Osteoblast (primary cell): ENCODE measurements at regions not wholly inside any gene's neighbourhood (a gene's known extent, or its start where the extent isn't known, plus 50 kb on each side); places are given as distances from the start of the nearest gene placed in this dataset.

Source experiments
- DNase-seq: peaks from one replicate; pipeline ENCODE4 v3.0.0; 2011; ENCODE audit warnings: low spot score, mixed read lengths; ENCODE audit not compliant: insufficient read length; ENCODE audit errors: missing footprints
- H2AFZ ChIP-seq: 2 replicates; pipeline ENCODE4 v1.6.0; 2011; ENCODE audit warnings: mild to moderate bottlenecking, low read length
- H3K27ac ChIP-seq: 2 replicates; pipeline ENCODE4 v1.5.1; 2011; ENCODE audit warnings: mild to moderate bottlenecking, low read depth, low read length, moderate library complexity
- H3K27me3 ChIP-seq: 2 replicates; pipeline ENCODE4 v1.6.0; 2012; ENCODE audit warnings: mild to moderate bottlenecking, control low read depth, inconsistent platforms, low read length, moderate library complexity; ENCODE audit not compliant: insufficient read depth
- H3K36me3 ChIP-seq: 2 replicates; pipeline ENCODE4 v1.5.1; 2011; ENCODE audit warnings: mild to moderate bottlenecking, low read length, control low read depth, moderate library complexity; ENCODE audit not compliant: insufficient read depth
- H3K4me1 ChIP-seq: 2 replicates; pipeline ENCODE4 v1.5.1; 2011; ENCODE audit warnings: mild to moderate bottlenecking, low read length, control low read depth, moderate library complexity; ENCODE audit not compliant: insufficient read depth
- H3K4me2 ChIP-seq: 2 replicates; pipeline ENCODE4 v1.6.0; 2011; ENCODE audit warnings: mild to moderate bottlenecking, low read length; ENCODE audit not compliant: insufficient read depth
- H3K4me3 ChIP-seq: fragments of 200-600 bp; sonication (generic); 3 replicates; pipeline ENCODE4 v1.5.1; 2012; ENCODE audit warnings: mild to moderate bottlenecking, low read length, inconsistent platforms; ENCODE audit not compliant: insufficient read depth
- H3K79me2 ChIP-seq: 2 replicates; pipeline ENCODE4 v1.6.0; 2012; ENCODE audit warnings: mild to moderate bottlenecking, low read length, control low read depth, inconsistent platforms; ENCODE audit not compliant: insufficient read depth
- H3K9me3 ChIP-seq: 2 replicates; pipeline ENCODE4 v1.5.1; 2011; ENCODE audit warnings: low read depth, low read length, control low read depth
- H4K20me1 ChIP-seq: 2 replicates; pipeline ENCODE4 v1.6.0; 2012; ENCODE audit warnings: mild to moderate bottlenecking, low read length, control low read depth; ENCODE audit not compliant: insufficient read depth
- CTCF ChIP-seq: IDR thresholded peaks from 2 replicates; pipeline ENCODE4 v1.5.1; 2011; ENCODE audit warnings: mild to moderate bottlenecking, low read depth, low read length, moderate library complexity; ENCODE audit errors: extremely low read depth

- Histone ChIP-seq H3K4me1 (no peaks in the 10 kb centered on the region), H2AFZ (no peak overlapping the region), H3K36me3 (no peaks in the 10 kb centered on the region), H3K9me3 (no peaks in the 10 kb centered on the region), H3K27ac (no peak overlapping the region), H3K4me3 (no peak overlapping the region), H3K79me2 (no peaks in the 10 kb centered on the region), H3K4me2 (no peak overlapping the region), H3K27me3 (no peaks in the 10 kb centered on the region), H4K20me1 (no peaks in the 10 kb centered on the region)
- no peak for DNase-seq
- TF ChIP-seq CTCF = no peak
These were observed 128.1 kb upstream of the ACBD5 start for GRCh38 chr10:27368706-27369105.

DNA sequence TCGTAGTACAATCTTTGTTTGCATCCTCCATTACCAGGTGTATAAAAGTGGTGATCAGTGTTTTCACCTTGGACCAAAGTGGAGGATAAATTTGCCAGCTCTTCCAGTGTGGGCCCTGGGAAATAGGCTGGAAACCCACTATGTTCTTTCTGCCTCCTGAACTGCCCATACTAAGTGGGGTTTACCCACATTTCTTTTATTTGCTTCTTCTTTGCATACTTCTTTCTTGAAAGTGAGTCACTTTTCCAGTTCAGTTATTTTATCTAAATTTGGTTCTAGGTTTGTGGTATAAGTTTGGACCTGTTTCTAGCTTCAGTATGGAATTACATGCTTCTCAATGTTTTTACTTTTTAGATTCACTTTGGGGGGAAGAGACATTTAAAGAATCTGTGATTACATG is 126.2 kb upstream of the ACBD5 start:
- no peaks in the 10 kb centered on the region for H3K9me3 ChIP-seq
- no peaks in the 10 kb centered on the region for H3K36me3 ChIP-seq
- H3K4me2 ChIP-seq = no peak overlapping the region
- H2AFZ ChIP-seq = no peak overlapping the region
- no peak for DNase-seq
- no peaks in the 10 kb centered on the region for H4K20me1 ChIP-seq
- H3K79me2 ChIP-seq = no peaks in the 10 kb centered on the region
- TF ChIP-seq CTCF = no peak
- no peak overlapping the region for H3K27ac ChIP-seq
- no peaks in the 10 kb centered on the region for H3K4me1 ChIP-seq
- no peak overlapping the region for H3K4me3 ChIP-seq
- no peaks in the 10 kb centered on the region for H3K27me3 ChIP-seq

DNA sequence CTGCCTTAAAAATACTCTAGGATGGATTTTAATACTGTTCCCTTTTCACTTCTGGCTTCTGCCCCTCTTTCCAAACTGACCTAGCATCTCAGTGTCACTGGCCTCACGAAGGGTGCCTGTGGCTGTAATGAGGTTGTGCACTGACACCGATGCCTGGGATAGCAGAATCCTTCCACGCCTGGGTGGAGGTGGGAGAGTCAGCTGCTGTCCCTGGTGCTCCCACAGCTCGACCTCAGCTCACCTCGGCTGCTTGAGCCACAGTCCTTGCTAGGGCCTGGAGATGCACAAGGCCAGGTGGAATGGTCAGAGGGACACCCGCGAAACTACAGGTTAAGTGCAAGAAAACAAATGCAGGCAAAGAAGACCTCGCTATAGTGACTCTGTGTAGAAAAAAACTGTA is 123.4 kb upstream of the ACBD5 start:
- H3K79me2 ChIP-seq = no peaks in the 10 kb centered on the region
- DNase-seq = no peak
- TF ChIP-seq CTCF = no peak
- H3K27ac ChIP-seq = no peak overlapping the region
- no peaks in the 10 kb centered on the region for H3K36me3 ChIP-seq
- no peaks in the 10 kb centered on the region for H3K9me3 ChIP-seq
- H3K4me3 ChIP-seq = no peak overlapping the region
- no peak overlapping the region for H3K4me2 ChIP-seq
- H4K20me1 ChIP-seq = no peaks in the 10 kb centered on the region
- H2AFZ ChIP-seq = no peak overlapping the region
- H3K27me3 ChIP-seq = no peaks in the 10 kb centered on the region
- H3K4me1 ChIP-seq = no peaks in the 10 kb centered on the region

DNA sequence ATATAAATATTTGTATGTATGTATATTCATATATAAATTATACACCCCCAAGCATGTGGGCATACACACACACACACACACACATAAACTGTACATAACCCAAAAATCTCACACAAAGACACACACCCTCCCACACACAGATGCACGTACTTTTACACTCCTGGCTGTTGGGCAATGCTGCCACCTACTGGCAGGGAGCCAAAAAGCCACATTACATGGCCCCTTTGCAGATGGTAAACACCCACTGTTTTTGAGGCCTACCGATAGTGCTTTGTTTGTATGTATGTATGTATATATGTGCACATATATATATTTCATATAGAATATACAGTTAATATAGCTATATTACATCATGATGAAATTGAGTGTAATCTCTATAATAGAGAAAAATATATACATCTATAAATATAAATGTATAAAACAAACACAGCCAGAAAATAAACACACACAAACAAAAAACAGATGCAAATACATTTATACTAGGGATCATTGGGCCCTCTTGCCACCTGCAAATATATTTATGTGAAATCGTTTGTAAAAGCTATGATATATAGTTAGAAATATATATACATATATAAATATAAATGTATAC is 120.1 kb upstream of the ACBD5 start:
- peak; percentile 70 for DNase-seq
- H3K27me3 ChIP-seq = no peaks in the 10 kb centered on the region

More for the DNA sequence above, 120.1 kb upstream of the ACBD5 start:
- H2AFZ ChIP-seq = no peak overlapping the region
- no peak overlapping the region for H3K27ac ChIP-seq
- H3K79me2 ChIP-seq = no peaks in the 10 kb centered on the region
- H3K4me1 ChIP-seq = no peaks in the 10 kb centered on the region
- H3K4me3 ChIP-seq = no peak overlapping the region
- H3K9me3 ChIP-seq = no peaks in the 10 kb centered on the region
- no peak overlapping the region for H3K4me2 ChIP-seq
- peak; percentile 81 for TF ChIP-seq CTCF
- H3K36me3 ChIP-seq = no peaks in the 10 kb centered on the region
- no peaks in the 10 kb centered on the region for H4K20me1 ChIP-seq
